HL-60 (cell line): ENCODE measurements at regions not wholly inside any gene's neighbourhood (a gene's known extent, or its start where the extent isn't known, plus 50 kb on each side); places are given as distances from the start of the nearest gene placed in this dataset.

Source experiments
- DNase-seq, 2 experiments: peaks; one replicate each; pipeline ENCODE4 v3.0.0-alpha.2; 2010 to 2020; ENCODE audit warnings: low read depth in 1 of 2, low spot score in 1 of 2
- H3K27ac ChIP-seq: fragments of 250-450 bp; sonication (Bioruptor Pico); replicated peaks from 2 replicates; pipeline ENCODE4 v1.5.1; 2020; ENCODE audit warnings: mild to moderate bottlenecking, moderate library complexity
- H3K27me3 ChIP-seq: fragments of 250-450 bp; sonication (Bioruptor Pico); 2 replicates; pipeline ENCODE4 v1.5.1; 2021; ENCODE audit warnings: mild to moderate bottlenecking, moderate library complexity; ENCODE audit not compliant: insufficient read depth, poor library complexity, severe bottlenecking
- H3K4me3 ChIP-seq: replicated peaks from 2 replicates; pipeline ENCODE4 v1.5.1; 2011; ENCODE audit warnings: mild to moderate bottlenecking, control low read depth, low read length; ENCODE audit not compliant: insufficient read depth
- GABPA ChIP-seq: IDR thresholded peaks from 2 replicates; pipeline ENCODE4 v1.6.1; 2012; ENCODE audit warnings: low read depth
- POLR2AphosphoS5 ChIP-seq: IDR thresholded peaks from 2 replicates; pipeline ENCODE4 v1.6.1; 2012; ENCODE audit warnings: low read depth
- REST ChIP-seq: IDR thresholded peaks from 2 replicates; pipeline ENCODE4 v1.6.1; 2012; ENCODE audit warnings: low read depth; ENCODE audit not compliant: insufficient replicate concordance
- SPI1 ChIP-seq: IDR thresholded peaks from 2 replicates; pipeline ENCODE4 v1.6.1; 2012; ENCODE audit warnings: low read depth, mild to moderate bottlenecking, borderline replicate concordance
- TF ChIP-seq, protein P1 (sequence below): IDR thresholded peaks from one replicate; pipeline ENCODE4 v1.5.1; 2011; ENCODE audit warnings: low read length, control low read depth, inconsistent platforms; ENCODE audit not compliant: insufficient read depth

- H3K27me3 ChIP-seq: no peaks in the 10 kb centered on the region
- H3K27ac ChIP-seq: no peak overlapping the region
- TF ChIP-seq SPI1 (no peak), POLR2AphosphoS5 (no peak), REST (no peak), GABPA (no peak)
- TF ChIP-seq, protein P1, sequence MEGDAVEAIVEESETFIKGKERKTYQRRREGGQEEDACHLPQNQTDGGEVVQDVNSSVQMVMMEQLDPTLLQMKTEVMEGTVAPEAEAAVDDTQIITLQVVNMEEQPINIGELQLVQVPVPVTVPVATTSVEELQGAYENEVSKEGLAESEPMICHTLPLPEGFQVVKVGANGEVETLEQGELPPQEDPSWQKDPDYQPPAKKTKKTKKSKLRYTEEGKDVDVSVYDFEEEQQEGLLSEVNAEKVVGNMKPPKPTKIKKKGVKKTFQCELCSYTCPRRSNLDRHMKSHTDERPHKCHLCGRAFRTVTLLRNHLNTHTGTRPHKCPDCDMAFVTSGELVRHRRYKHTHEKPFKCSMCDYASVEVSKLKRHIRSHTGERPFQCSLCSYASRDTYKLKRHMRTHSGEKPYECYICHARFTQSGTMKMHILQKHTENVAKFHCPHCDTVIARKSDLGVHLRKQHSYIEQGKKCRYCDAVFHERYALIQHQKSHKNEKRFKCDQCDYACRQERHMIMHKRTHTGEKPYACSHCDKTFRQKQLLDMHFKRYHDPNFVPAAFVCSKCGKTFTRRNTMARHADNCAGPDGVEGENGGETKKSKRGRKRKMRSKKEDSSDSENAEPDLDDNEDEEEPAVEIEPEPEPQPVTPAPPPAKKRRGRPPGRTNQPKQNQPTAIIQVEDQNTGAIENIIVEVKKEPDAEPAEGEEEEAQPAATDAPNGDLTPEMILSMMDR: no peak
- no peak for DNase-seq
- H3K4me3 ChIP-seq: no peak overlapping the region
These were observed 289.4 kb downstream of the THBS2 start for GRCh38 chr6:168964138-168964835.

- no peak overlapping the region for H3K4me3 ChIP-seq
- no peak for DNase-seq
- TF ChIP-seq, protein P1: no peak
- TF ChIP-seq SPI1 (no peak), GABPA (no peak), POLR2AphosphoS5 (no peak), REST (no peak)
- no peaks in the 10 kb centered on the region for H3K27me3 ChIP-seq
- no peak overlapping the region for H3K27ac ChIP-seq
These were observed 290.8 kb downstream of the THBS2 start for GRCh38 chr6:168962886-168963285.

- no peak for DNase-seq
- no peaks in the 10 kb centered on the region for H3K27me3 ChIP-seq
- TF ChIP-seq REST: no peak
- no peak for TF ChIP-seq SPI1
- no peak for TF ChIP-seq GABPA
- TF ChIP-seq, protein P1: no peak
- TF ChIP-seq POLR2AphosphoS5: no peak
- no peak overlapping the region for H3K4me3 ChIP-seq
- no peak overlapping the region for H3K27ac ChIP-seq
These were observed 292.4 kb downstream of the THBS2 start for GRCh38 chr6:168961264-168961656.
